Caco-2 (cell line): ENCODE measurements at regions not wholly inside any gene's neighbourhood (a gene's known extent, or its start where the extent isn't known, plus 50 kb on each side); places are given as distances from the start of the nearest gene placed in this dataset.

Experiments
- BruUV-seq: library from RNA; stranded (reverse); fragments of 400-500 nt; replicated peaks from 2 replicates; lab custom pipeline; 2021; lab: Mats Ljungman, UMichigan
- CTCF ChIA-PET: fragments of 300-600 bp; sonication (Branson Sonifier 250); formaldehyde crosslinking; loops from one replicate; lab custom pipeline; 2022; ENCODE audit warnings: antibody characterized with exemption; lab: Charles Lee
- POLR2A ChIA-PET: fragments of 300-600 bp; sonication (Branson Sonifier 250); formaldehyde crosslinking; loops from one replicate; lab custom pipeline; 2022; ENCODE audit warnings: antibody characterized with exemption; lab: Charles Lee
- DNase-seq, 2 experiments: peaks; one replicate each; pipeline versions ENCODE4 v3.0.0 to v3.0.0-alpha.2; 2020 to 2022
- H3K27me3 ChIP-seq: replicated peaks from 2 replicates; pipeline ENCODE4 v1.6.0; 2011; ENCODE audit warnings: low read length; ENCODE audit not compliant: control insufficient read depth, insufficient read depth
- H3K36me3 ChIP-seq: 2 replicates; pipeline ENCODE4 v1.5.1; 2011; ENCODE audit warnings: low read length; ENCODE audit not compliant: control insufficient read depth, insufficient read depth
- H3K4me1 ChIP-seq: fragments of 250-450 bp; sonication (Bioruptor Pico); 2 replicates; pipeline ENCODE4 v1.5.1; 2020; ENCODE audit warnings: mild to moderate bottlenecking
- H3K4me3 ChIP-seq: 2 replicates; pipeline ENCODE4 v1.5.1; 2011; ENCODE audit warnings: low read depth, mild to moderate bottlenecking, control low read depth, low read length
- H3K9me3 ChIP-seq: fragments of 250-450 bp; sonication (Bioruptor Pico); 2 replicates; pipeline ENCODE4 v1.5.1; 2020; ENCODE audit warnings: mild to moderate bottlenecking, moderate library complexity
- H3K27ac Mint-ChIP-seq: one replicate; pipeline ENCODE4 v1.8.0; 2022; ENCODE audit warnings: mixed read lengths; ENCODE audit not compliant: unreplicated experiment
- H3K27me3 Mint-ChIP-seq: one replicate; pipeline ENCODE4 v1.8.0; 2022; ENCODE audit warnings: mixed read lengths; ENCODE audit not compliant: insufficient read depth, unreplicated experiment
- H3K36me3 Mint-ChIP-seq: one replicate; pipeline ENCODE4 v1.8.0; 2022; ENCODE audit warnings: mild to moderate bottlenecking, mixed read lengths; ENCODE audit not compliant: insufficient read depth, unreplicated experiment
- H3K4me1 Mint-ChIP-seq: one replicate; pipeline ENCODE4 v1.8.0; 2022; ENCODE audit warnings: low read depth, mixed read lengths; ENCODE audit not compliant: unreplicated experiment
- H3K4me3 Mint-ChIP-seq: one replicate; pipeline ENCODE4 v1.8.0; 2022; ENCODE audit warnings: mild to moderate bottlenecking, moderate library complexity, mixed read lengths; ENCODE audit not compliant: unreplicated experiment
- H3K9me3 Mint-ChIP-seq: one replicate; pipeline ENCODE4 v1.8.0; 2022; ENCODE audit warnings: mixed read lengths; ENCODE audit not compliant: unreplicated experiment
- CTCF ChIP-seq, 2 experiments: fragments of 200-600 bp in 1 of 2; IDR thresholded peaks; 1 replicate in 1 of 2; 2 replicates in 1 of 2; pipeline versions ENCODE4 v1.5.1 to v1.8.0; 2011 to 2022; ENCODE audit warnings: antibody characterized with exemption in 1 of 2, control low read depth in 1 of 2, inconsistent platforms in 1 of 2, low read depth in 1 of 2, low read length in 1 of 2, mild to moderate bottlenecking in 1 of 2, moderate library complexity in 1 of 2; ENCODE audit not compliant: insufficient read depth in 1 of 2, severe bottlenecking in 1 of 2, unreplicated experiment in 1 of 2
- intact Hi-C: fragments of 100-400 bp; cut with micrococcal nuclease; formaldehyde crosslinking; loops from one replicate; pipeline ENCODE4 v1.10.0; 2022; ENCODE audit not compliant: unreplicated experiment

- Histone ChIP-seq H3K4me3 (no peak overlapping the region), H3K27me3 (no peaks in the 10 kb centered on the region), H3K36me3 (no peaks in the 10 kb centered on the region), H3K4me1 (0 out of 2 replicates have a peak, but pooled peaks cover 6% of the 10 kb centered on the region), H3K9me3 (no peaks in the 10 kb centered on the region)
- ChIA-PET CTCF (no interaction called here), POLR2A (interaction anchor here (1.2 kb wide), 1 partner anchor 185 kb away, joined by 3 read pairs; the partner anchor contains the start of gene TBX3)
- Mint-ChIP-seq H3K4me1 (no peaks in the 10 kb centered on the region), H3K27ac (no peak overlapping the region), H3K4me3 (no peak overlapping the region), H3K9me3 (no peaks in the 10 kb centered on the region), H3K36me3 (no peaks in the 10 kb centered on the region), H3K27me3 (no peaks in the 10 kb centered on the region)
- no peak for TF ChIP-seq CTCF (IDR thresholded peaks at IDR 0.05; ENCODE audit: insufficient read depth in 1 of 2, low read depth in 1 of 2, low read length in 1 of 2, severe bottlenecking in 1 of 2, unreplicated experiment in 1 of 2)
- no TSS peak for BruUV-seq
- DNase-seq = peak; percentile 32 to 53
- intact Hi-C loops = no loop called here
These were observed 185.2 kb upstream of the TBX3 start for GRCh38 chr12:114868995-114869834.

GRCh38 chr12:114866331-114866730 is 182.4 kb upstream of the TBX3 start:
- Histone ChIP-seq H3K4me1 (0 out of 2 replicates have a peak, but pooled peaks cover 6% of the 10 kb centered on the region), H3K4me3 (no peak overlapping the region), H3K36me3 (no peaks in the 10 kb centered on the region), H3K27me3 (no peaks in the 10 kb centered on the region), H3K9me3 (no peaks in the 10 kb centered on the region)
- POLR2A ChIA-PET = no interaction called here
- no TSS peak for BruUV-seq
- no peak for DNase-seq
- H3K4me1 Mint-ChIP-seq = no peaks in the 10 kb centered on the region
- H3K27ac Mint-ChIP-seq = no peak overlapping the region
- H3K27me3 Mint-ChIP-seq = no peaks in the 10 kb centered on the region
- CTCF ChIA-PET = interaction anchor here (0.6 kb wide), 1 partner anchor 34 kb away, joined by 4 read pairs; no protein-coding TSS in a partner anchor
- no peaks in the 10 kb centered on the region for H3K9me3 Mint-ChIP-seq
- no peaks in the 10 kb centered on the region for H3K36me3 Mint-ChIP-seq
- H3K4me3 Mint-ChIP-seq = no peak overlapping the region
- TF ChIP-seq CTCF (IDR thresholded peaks at IDR 0.05; ENCODE audit: insufficient read depth in 1 of 2, low read depth in 1 of 2, low read length in 1 of 2, severe bottlenecking in 1 of 2, unreplicated experiment in 1 of 2) = no peak
- intact Hi-C loops = no loop called here

GRCh38 chr12:114864837-114865551 is 181.0 kb upstream of the TBX3 start:
- no peaks in the 10 kb centered on the region for H3K27me3 Mint-ChIP-seq
- no peaks in the 10 kb centered on the region for H3K9me3 Mint-ChIP-seq
- no peak overlapping the region for H3K4me3 ChIP-seq
- no peaks in the 10 kb centered on the region for H3K4me1 Mint-ChIP-seq
- POLR2A ChIA-PET = no interaction called here
- H3K36me3 Mint-ChIP-seq = no peaks in the 10 kb centered on the region
- no peak overlapping the region for H3K4me3 Mint-ChIP-seq
- H3K9me3 ChIP-seq = no peaks in the 10 kb centered on the region
- BruUV-seq = no TSS peak
- CTCF ChIA-PET = interaction anchor here (0.6 kb wide), 2 partner anchors 23 to 513 kb away, joined by 3 read pairs; no protein-coding TSS in a partner anchor
- intact Hi-C loops = no loop called here
- no peak for DNase-seq
- H3K36me3 ChIP-seq = no peaks in the 10 kb centered on the region
- H3K4me1 ChIP-seq = 0 out of 2 replicates have a peak, but pooled peaks cover 6% of the 10 kb centered on the region
- no peak for TF ChIP-seq CTCF (IDR thresholded peaks at IDR 0.05; ENCODE audit: insufficient read depth in 1 of 2, low read depth in 1 of 2, low read length in 1 of 2, severe bottlenecking in 1 of 2, unreplicated experiment in 1 of 2)
- no peak overlapping the region for H3K27ac Mint-ChIP-seq
- H3K27me3 ChIP-seq = no peaks in the 10 kb centered on the region
